Right renal pelvis (tissue), 4 donors: ENCODE measurements at regions not wholly inside any gene's neighbourhood (a gene's known extent, or its start where the extent isn't known, plus 50 kb on each side); places are given as distances from the start of the nearest gene placed in this dataset.

Source experiments
- DNase-seq, 4 donors: peaks; one replicate each; pipeline ENCODE4 v3.0.0-alpha.2; 2013; ENCODE audit warnings: low read depth in 4 of 4, low spot score in 3 of 4, missing footprints in 1 of 4

- no peak for DNase-seq
Measured at GRCh38 chr3:36248374-36248773, 131.9 kb upstream of the STAC start.

GRCh38 chr3:36250191-36250590 lies 130.1 kb upstream of the STAC start:
- DNase-seq, result no peak

- peak in 1 of 4 donors; percentile 3 for DNase-seq
Measured at GRCh38 chr3:36257158-36257852, 123.0 kb upstream of the STAC start.

- DNase-seq, result no peak
Measured at GRCh38 chr3:36258421-36258820, 121.9 kb upstream of the STAC start.

GRCh38 chr3:36259580-36259979 lies 120.7 kb upstream of the STAC start:
- DNase-seq, result no peak

GRCh38 chr3:36269274-36269673 lies 111.0 kb upstream of the STAC start:
- no peak for DNase-seq

GRCh38 chr3:36282766-36283165 lies 97.5 kb upstream of the STAC start:
- no peak for DNase-seq

GRCh38 chr3:36295296-36295695 lies 85.0 kb upstream of the STAC start:
- no peak for DNase-seq

GRCh38 chr3:36297195-36297594 lies 83.1 kb upstream of the STAC start:
- no peak for DNase-seq

- DNase-seq, result no peak
Measured at GRCh38 chr3:36298188-36298587, 82.1 kb upstream of the STAC start.

GRCh38 chr3:36302158-36302509 lies 78.2 kb upstream of the STAC start:
- DNase-seq, result no peak

- DNase-seq, result no peak
Measured at GRCh38 chr3:36302626-36303025, 77.7 kb upstream of the STAC start.

GRCh38 chr3:36303286-36303685 lies 77.0 kb upstream of the STAC start:
- DNase-seq, result no peak

- no peak for DNase-seq
Measured at GRCh38 chr3:36305929-36306520, 74.3 kb upstream of the STAC start.

GRCh38 chr3:36309092-36309491 lies 71.2 kb upstream of the STAC start:
- DNase-seq, result no peak

- no peak for DNase-seq
Measured at GRCh38 chr3:36312351-36312750, 68.0 kb upstream of the STAC start.

- no peak for DNase-seq
Measured at GRCh38 chr3:36317915-36318314, 62.4 kb upstream of the STAC start.

GRCh38 chr3:36318621-36319200 lies 61.6 kb upstream of the STAC start:
- peak in 1 of 4 donors; percentile 4 for DNase-seq

GRCh38 chr3:36319680-36320079 lies 60.6 kb upstream of the STAC start:
- DNase-seq, result no peak
